ENCODE measurements at regions not wholly inside any gene's neighbourhood (a gene's known extent, or its start where the extent isn't known, plus 50 kb on each side); places are given as distances from the start of the nearest gene placed in this dataset.
"Not testable (repeated sequence)": the region's sequence is repeated elsewhere in the genome, so short reads cannot be mapped to it uniquely, and the experiment has no call there.

- intact Hi-C loops (cut with DNase I), result no loop called here
- H3K4me1 ChIP-seq, result no peaks in the 10 kb centered on the region
- H3K4me3 ChIP-seq, result no peak overlapping the region
- TF ChIP-seq CTCF (IDR thresholded peaks at IDR 0.05), result no peak
- no peak overlapping the region for H3K27ac ChIP-seq
- no peaks in the 10 kb centered on the region for H3K36me3 ChIP-seq
- no peak for ATAC-seq
- DNase-seq, result no peak
- H3K9me3 ChIP-seq, result no peaks in the 10 kb centered on the region
- H3K27me3 ChIP-seq, result no peaks in the 10 kb centered on the region
Measured at GRCh38 chr4:164138521-164138920, 615.4 kb upstream of the SMIM31 start.

- no peak for ATAC-seq
- no peak for DNase-seq
- H3K4me1 ChIP-seq, result no peaks in the 10 kb centered on the region
- H3K27me3 ChIP-seq, result no peaks in the 10 kb centered on the region
- H3K4me3 ChIP-seq, result no peak overlapping the region
- H3K27ac ChIP-seq, result no peak overlapping the region
- intact Hi-C loops (cut with DNase I), result no loop called here
- no peaks in the 10 kb centered on the region for H3K9me3 ChIP-seq
- no peak for TF ChIP-seq CTCF (IDR thresholded peaks at IDR 0.05)
- no peaks in the 10 kb centered on the region for H3K36me3 ChIP-seq
Measured at GRCh38 chr4:164139291-164139690, 614.6 kb upstream of the SMIM31 start.

- intact Hi-C loops (cut with DNase I); H3K27ac ChIP-seq; H3K36me3 ChIP-seq; ATAC-seq; H3K27me3 ChIP-seq; H3K9me3 ChIP-seq; DNase-seq; H3K4me1 ChIP-seq; H3K4me3 ChIP-seq: not testable (repeated sequence)
Measured at GRCh38 chr4:164141755-164142375, 612.1 kb upstream of the SMIM31 start.

- no peaks in the 10 kb centered on the region for H3K27me3 ChIP-seq
- H3K9me3 ChIP-seq, result no peaks in the 10 kb centered on the region
- intact Hi-C loops (cut with DNase I), result no loop called here
- ATAC-seq, result no peak
- no peaks in the 10 kb centered on the region for H3K36me3 ChIP-seq
- no peak for TF ChIP-seq CTCF (IDR thresholded peaks at IDR 0.05)
- DNase-seq, result no peak
- H3K27ac ChIP-seq, result no peak overlapping the region
- no peaks in the 10 kb centered on the region for H3K4me1 ChIP-seq
- H3K4me3 ChIP-seq, result no peak overlapping the region
Measured at GRCh38 chr4:164154416-164154815, 599.5 kb upstream of the SMIM31 start.

GRCh38 chr4:164169591-164169990 is 584.3 kb upstream of the SMIM31 start:
- no peak for TF ChIP-seq CTCF (IDR thresholded peaks at IDR 0.05)
- intact Hi-C loops (cut with DNase I), result no loop called here
- ATAC-seq, result no peak

GRCh38 chr4:164177153-164177552 is 576.8 kb upstream of the SMIM31 start:
- intact Hi-C loops (cut with DNase I), result no loop called here

More at GRCh38 chr4:164169591-164169990, 584.3 kb upstream of the SMIM31 start:
- no peaks in the 10 kb centered on the region for H3K27me3 ChIP-seq
- no peaks in the 10 kb centered on the region for H3K36me3 ChIP-seq
- no peaks in the 10 kb centered on the region for H3K9me3 ChIP-seq
- DNase-seq, result no peak
- H3K27ac ChIP-seq, result no peak overlapping the region
- H3K4me1 ChIP-seq, result no peaks in the 10 kb centered on the region
- no peak overlapping the region for H3K4me3 ChIP-seq

More at GRCh38 chr4:164177153-164177552, 576.8 kb upstream of the SMIM31 start:
- H3K4me3 ChIP-seq, result no peak overlapping the region
- ATAC-seq (no peak), DNase-seq (no peak)
- no peaks in the 10 kb centered on the region for H3K4me1 ChIP-seq
- no peaks in the 10 kb centered on the region for H3K27me3 ChIP-seq
- H3K27ac ChIP-seq, result no peak overlapping the region
- TF ChIP-seq CTCF (IDR thresholded peaks at IDR 0.05), result no peak
- H3K9me3 ChIP-seq, result no peaks in the 10 kb centered on the region
- no peaks in the 10 kb centered on the region for H3K36me3 ChIP-seq

Measured in upper lobe of right lung (tissue), 1 donor.